Spleen (tissue), 7 donors: ENCODE measurements at regions not wholly inside any gene's neighbourhood (a gene's known extent, or its start where the extent isn't known, plus 50 kb on each side); places are given as distances from the start of the nearest gene placed in this dataset.

Experiments used
- CTCF ChIP-seq, 11 experiments: fragments of 200-600 bp in 7 of 11; fragments of 450-650 bp in 4 of 11; sonication (generic) in 4 of 11; IDR thresholded peaks in 8 of 11; conservative IDR thresholded peaks in 3 of 11; 1 replicate in 7 of 11; 2 replicates in 4 of 11; pipeline versions ENCODE4 v1.4.0 to v1.8.0; 2016 to 2021; ENCODE audit warnings: antibody characterized with exemption in 11 of 11, inconsistent platforms in 4 of 11, mild to moderate bottlenecking in 1 of 11
- POLR2A ChIP-seq, 3 donors: fragments of 450-650 bp; IDR thresholded peaks; one replicate each; pipeline ENCODE4 v1.5.1; 2017; ENCODE audit warnings: antibody characterized with exemption in 3 of 3, mild to moderate bottlenecking in 1 of 3
- POLR2AphosphoS5 ChIP-seq, 3 donors: sonication (generic); formaldehyde crosslinking; IDR thresholded peaks; one replicate each; pipeline ENCODE4 v1.5.1; 2017; ENCODE audit warnings: antibody characterized with exemption in 3 of 3
- donor health status: DM: no; HTN: no; CAD: no; lungs with moderate emphysema.
- donor health status: DM: no; HTN: no; CAD: no.
- donor health status: DM: no; HTN: no; CAD: no.

DNA sequence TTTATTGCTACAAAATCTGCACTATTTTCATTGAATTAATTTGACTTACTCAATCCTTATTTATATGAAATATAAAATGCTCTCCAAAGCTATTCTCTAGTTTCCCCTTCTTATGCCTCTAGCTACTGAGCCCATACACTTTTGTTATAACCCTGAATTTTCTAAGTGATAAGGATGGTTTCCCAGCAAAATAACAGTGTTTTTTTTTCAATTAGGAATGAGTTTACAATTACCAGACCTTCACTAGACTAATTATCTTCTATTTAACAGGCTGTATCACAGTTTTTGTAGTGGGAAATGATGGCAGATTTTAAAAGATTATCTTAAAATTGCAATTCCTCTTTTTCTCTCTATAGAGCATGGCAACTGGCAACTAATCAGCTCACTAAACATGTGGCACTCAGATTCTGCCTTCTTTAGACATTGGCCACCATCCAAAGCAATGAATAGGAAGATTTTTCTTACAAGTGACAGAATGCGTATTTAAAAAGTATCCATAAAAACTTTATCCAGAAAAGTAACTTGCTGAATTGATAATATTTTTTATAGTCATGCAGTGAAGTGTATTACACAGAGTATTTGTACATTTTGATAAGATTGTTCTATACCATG, 585.7 kb upstream of the ZNF608 start:
- no peak for TF ChIP-seq POLR2AphosphoS5 (IDR thresholded peaks at IDR 0.05)
- no peak for TF ChIP-seq CTCF (IDR thresholded peaks at IDR 0.05 in 8 of 11, conservative IDR thresholded peaks at IDR 0.05 in 3 of 11)
- no peak for TF ChIP-seq POLR2A (IDR thresholded peaks at IDR 0.05)
